Caco-2 (cell line): ENCODE measurements at regions not wholly inside any gene's neighbourhood (a gene's known extent, or its start where the extent isn't known, plus 50 kb on each side); places are given as distances from the start of the nearest gene placed in this dataset.

ENCODE experiments used
- BruUV-seq: library from RNA; stranded (reverse); fragments of 400-500 nt; replicated peaks from 2 replicates; lab custom pipeline; 2021; lab: Mats Ljungman, UMichigan
- CTCF ChIA-PET: fragments of 300-600 bp; sonication (Branson Sonifier 250); formaldehyde crosslinking; loops from one replicate; lab custom pipeline; 2022; ENCODE audit warnings: antibody characterized with exemption; lab: Charles Lee
- POLR2A ChIA-PET: fragments of 300-600 bp; sonication (Branson Sonifier 250); formaldehyde crosslinking; loops from one replicate; lab custom pipeline; 2022; ENCODE audit warnings: antibody characterized with exemption; lab: Charles Lee
- DNase-seq, 2 experiments: peaks; one replicate each; pipeline versions ENCODE4 v3.0.0 to v3.0.0-alpha.2; 2020 to 2022
- H3K27me3 ChIP-seq: replicated peaks from 2 replicates; pipeline ENCODE4 v1.6.0; 2011; ENCODE audit warnings: low read length; ENCODE audit not compliant: control insufficient read depth, insufficient read depth
- H3K36me3 ChIP-seq: 2 replicates; pipeline ENCODE4 v1.5.1; 2011; ENCODE audit warnings: low read length; ENCODE audit not compliant: control insufficient read depth, insufficient read depth
- H3K4me1 ChIP-seq: fragments of 250-450 bp; sonication (Bioruptor Pico); 2 replicates; pipeline ENCODE4 v1.5.1; 2020; ENCODE audit warnings: mild to moderate bottlenecking
- H3K4me3 ChIP-seq: 2 replicates; pipeline ENCODE4 v1.5.1; 2011; ENCODE audit warnings: low read depth, mild to moderate bottlenecking, control low read depth, low read length
- H3K9me3 ChIP-seq: fragments of 250-450 bp; sonication (Bioruptor Pico); 2 replicates; pipeline ENCODE4 v1.5.1; 2020; ENCODE audit warnings: mild to moderate bottlenecking, moderate library complexity
- H3K27ac Mint-ChIP-seq: one replicate; pipeline ENCODE4 v1.8.0; 2022; ENCODE audit warnings: mixed read lengths; ENCODE audit not compliant: unreplicated experiment
- H3K27me3 Mint-ChIP-seq: one replicate; pipeline ENCODE4 v1.8.0; 2022; ENCODE audit warnings: mixed read lengths; ENCODE audit not compliant: insufficient read depth, unreplicated experiment
- H3K36me3 Mint-ChIP-seq: one replicate; pipeline ENCODE4 v1.8.0; 2022; ENCODE audit warnings: mild to moderate bottlenecking, mixed read lengths; ENCODE audit not compliant: insufficient read depth, unreplicated experiment
- H3K4me1 Mint-ChIP-seq: one replicate; pipeline ENCODE4 v1.8.0; 2022; ENCODE audit warnings: low read depth, mixed read lengths; ENCODE audit not compliant: unreplicated experiment
- H3K4me3 Mint-ChIP-seq: one replicate; pipeline ENCODE4 v1.8.0; 2022; ENCODE audit warnings: mild to moderate bottlenecking, moderate library complexity, mixed read lengths; ENCODE audit not compliant: unreplicated experiment
- H3K9me3 Mint-ChIP-seq: one replicate; pipeline ENCODE4 v1.8.0; 2022; ENCODE audit warnings: mixed read lengths; ENCODE audit not compliant: unreplicated experiment
- intact Hi-C: fragments of 100-400 bp; cut with micrococcal nuclease; formaldehyde crosslinking; loops from one replicate; pipeline ENCODE4 v1.10.0; 2022; ENCODE audit not compliant: unreplicated experiment
- TF ChIP-seq, protein P1 (sequence below), 2 experiments: fragments of 200-600 bp in 1 of 2; IDR thresholded peaks; 1 replicate in 1 of 2; 2 replicates in 1 of 2; pipeline versions ENCODE4 v1.5.1 to v1.8.0; 2011 to 2022; ENCODE audit warnings: antibody characterized with exemption in 1 of 2, control low read depth in 1 of 2, inconsistent platforms in 1 of 2, low read depth in 1 of 2, low read length in 1 of 2, mild to moderate bottlenecking in 1 of 2, moderate library complexity in 1 of 2; ENCODE audit not compliant: insufficient read depth in 1 of 2, severe bottlenecking in 1 of 2, unreplicated experiment in 1 of 2

DNA sequence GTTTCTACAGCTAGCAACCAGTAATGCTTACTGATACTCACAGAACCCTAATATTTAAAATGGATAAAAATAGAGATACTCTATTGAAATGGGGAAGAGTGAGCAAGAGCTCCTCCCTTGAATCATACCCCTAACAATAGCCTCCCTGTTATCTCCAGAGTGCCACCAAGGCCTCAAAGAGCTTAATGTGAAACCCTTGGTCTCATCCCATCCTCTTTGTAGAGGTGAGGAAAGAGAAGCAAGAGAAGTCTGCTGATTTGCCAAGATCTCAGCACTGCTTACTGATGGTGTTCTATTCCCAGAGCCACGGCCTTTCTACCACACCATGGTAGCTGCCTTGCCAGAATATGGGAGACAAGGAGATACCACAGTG is 463.4 kb upstream of the PROK2 start:
- Histone ChIP-seq H3K4me3 (no peak overlapping the region), H3K4me1 (no peaks in the 10 kb centered on the region), H3K9me3 (no peaks in the 10 kb centered on the region), H3K36me3 (no peaks in the 10 kb centered on the region), H3K27me3 (no peaks in the 10 kb centered on the region)
- TF ChIP-seq, protein P1, sequence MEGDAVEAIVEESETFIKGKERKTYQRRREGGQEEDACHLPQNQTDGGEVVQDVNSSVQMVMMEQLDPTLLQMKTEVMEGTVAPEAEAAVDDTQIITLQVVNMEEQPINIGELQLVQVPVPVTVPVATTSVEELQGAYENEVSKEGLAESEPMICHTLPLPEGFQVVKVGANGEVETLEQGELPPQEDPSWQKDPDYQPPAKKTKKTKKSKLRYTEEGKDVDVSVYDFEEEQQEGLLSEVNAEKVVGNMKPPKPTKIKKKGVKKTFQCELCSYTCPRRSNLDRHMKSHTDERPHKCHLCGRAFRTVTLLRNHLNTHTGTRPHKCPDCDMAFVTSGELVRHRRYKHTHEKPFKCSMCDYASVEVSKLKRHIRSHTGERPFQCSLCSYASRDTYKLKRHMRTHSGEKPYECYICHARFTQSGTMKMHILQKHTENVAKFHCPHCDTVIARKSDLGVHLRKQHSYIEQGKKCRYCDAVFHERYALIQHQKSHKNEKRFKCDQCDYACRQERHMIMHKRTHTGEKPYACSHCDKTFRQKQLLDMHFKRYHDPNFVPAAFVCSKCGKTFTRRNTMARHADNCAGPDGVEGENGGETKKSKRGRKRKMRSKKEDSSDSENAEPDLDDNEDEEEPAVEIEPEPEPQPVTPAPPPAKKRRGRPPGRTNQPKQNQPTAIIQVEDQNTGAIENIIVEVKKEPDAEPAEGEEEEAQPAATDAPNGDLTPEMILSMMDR (IDR thresholded peaks at IDR 0.05; ENCODE audit: insufficient read depth in 1 of 2, low read depth in 1 of 2, low read length in 1 of 2, severe bottlenecking in 1 of 2, unreplicated experiment in 1 of 2) = no peak
- Mint-ChIP-seq H3K27ac (no peak overlapping the region), H3K4me3 (no peak overlapping the region), H3K4me1 (no peaks in the 10 kb centered on the region), H3K27me3 (peaks cover 14% of the 10 kb centered on the region), H3K36me3 (no peaks in the 10 kb centered on the region), H3K9me3 (no peaks in the 10 kb centered on the region)
- no TSS peak for BruUV-seq
- ChIA-PET CTCF (no interaction called here), POLR2A (no interaction called here)
- intact Hi-C loops = no loop called here
- DNase-seq = no peak

DNA sequence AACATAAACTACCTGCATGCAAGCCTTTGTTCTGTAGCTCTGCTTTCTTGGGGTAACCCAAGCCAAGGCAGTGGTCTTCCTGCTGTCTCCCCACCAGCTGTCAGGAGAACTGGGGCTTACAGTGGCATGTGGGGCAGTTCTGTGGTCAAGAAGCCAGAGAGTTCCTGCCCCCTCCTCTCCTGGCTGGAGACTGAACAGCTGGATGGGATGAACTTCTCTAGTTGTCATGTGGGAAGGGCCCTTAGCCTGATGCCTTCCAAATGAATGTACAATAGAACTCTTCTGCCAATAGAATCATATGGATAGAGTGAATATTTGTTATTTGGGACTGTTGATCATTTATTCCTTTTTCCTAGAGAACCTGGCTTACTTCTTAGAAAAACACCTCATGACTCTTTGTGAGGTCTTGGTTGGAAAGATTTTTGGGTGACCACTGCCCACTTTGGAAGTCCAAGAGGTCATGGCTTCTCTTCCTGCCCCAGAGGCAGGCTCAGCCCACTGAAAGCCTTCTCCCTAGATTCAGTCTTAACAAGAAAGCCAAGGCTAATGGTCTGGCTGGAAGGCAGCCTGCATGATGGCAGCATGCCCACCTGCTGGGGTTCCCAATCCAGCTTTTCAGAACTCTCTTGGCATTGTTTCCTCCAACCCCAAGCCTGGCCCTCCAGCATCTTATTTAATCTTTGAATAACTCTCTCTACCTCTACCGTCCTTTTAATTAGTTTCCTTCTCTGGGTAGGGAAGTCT is 462.9 kb upstream of the PROK2 start:
- Histone ChIP-seq H3K27me3 (no peaks in the 10 kb centered on the region), H3K9me3 (no peaks in the 10 kb centered on the region), H3K4me3 (no peak overlapping the region), H3K4me1 (no peaks in the 10 kb centered on the region), H3K36me3 (no peaks in the 10 kb centered on the region)
- Mint-ChIP-seq H3K4me3 (no peak overlapping the region), H3K4me1 (no peaks in the 10 kb centered on the region), H3K9me3 (no peaks in the 10 kb centered on the region), H3K36me3 (no peaks in the 10 kb centered on the region), H3K27ac (no peak overlapping the region), H3K27me3 (peaks cover 14% of the 10 kb centered on the region)
- ChIA-PET POLR2A (no interaction called here), CTCF (no interaction called here)
- no peak for DNase-seq
- TF ChIP-seq, protein P1 (IDR thresholded peaks at IDR 0.05; ENCODE audit: insufficient read depth in 1 of 2, low read depth in 1 of 2, low read length in 1 of 2, severe bottlenecking in 1 of 2, unreplicated experiment in 1 of 2) = no peak
- no TSS peak for BruUV-seq
- intact Hi-C loops = no loop called here

DNA sequence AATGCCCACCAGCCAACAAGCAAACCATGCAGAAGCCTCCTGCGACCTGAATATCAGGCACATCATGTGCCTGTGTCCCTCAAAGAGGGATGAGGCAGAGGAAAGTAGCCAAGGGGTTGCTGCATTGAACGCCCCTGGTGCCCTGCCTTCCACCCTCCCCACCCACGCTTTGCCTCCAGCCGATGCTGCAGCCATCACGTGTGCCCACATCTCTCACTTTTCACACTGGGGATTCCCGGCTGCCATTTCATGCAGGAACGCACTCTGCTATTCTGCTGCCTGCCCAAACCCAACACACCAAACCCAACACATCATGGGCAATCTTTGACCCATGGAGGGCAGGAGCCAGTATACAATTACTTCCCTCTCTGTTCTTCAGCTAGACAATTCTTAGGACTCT is 462.2 kb upstream of the PROK2 start:
- no peaks in the 10 kb centered on the region for H3K36me3 Mint-ChIP-seq
- Histone ChIP-seq H3K9me3 (no peaks in the 10 kb centered on the region), H3K27me3 (no peaks in the 10 kb centered on the region), H3K4me3 (no peak overlapping the region), H3K4me1 (no peaks in the 10 kb centered on the region), H3K36me3 (no peaks in the 10 kb centered on the region)
- H3K27ac Mint-ChIP-seq = no peak overlapping the region
- no peak for DNase-seq
- peaks cover 9% of the 10 kb centered on the region for H3K27me3 Mint-ChIP-seq
- no TSS peak for BruUV-seq
- CTCF ChIA-PET = no interaction called here
- no peak overlapping the region for H3K4me3 Mint-ChIP-seq
- intact Hi-C loops = no loop called here
- H3K4me1 Mint-ChIP-seq = no peaks in the 10 kb centered on the region
- H3K9me3 Mint-ChIP-seq = no peaks in the 10 kb centered on the region
- POLR2A ChIA-PET = no interaction called here
- TF ChIP-seq, protein P1 (IDR thresholded peaks at IDR 0.05; ENCODE audit: insufficient read depth in 1 of 2, low read depth in 1 of 2, low read length in 1 of 2, severe bottlenecking in 1 of 2, unreplicated experiment in 1 of 2) = no peak
